ENCODE measurements at regions not wholly inside any gene's neighbourhood (a gene's known extent, or its start where the extent isn't known, plus 50 kb on each side); places are given as distances from the start of the nearest gene placed in this dataset.

DNA sequence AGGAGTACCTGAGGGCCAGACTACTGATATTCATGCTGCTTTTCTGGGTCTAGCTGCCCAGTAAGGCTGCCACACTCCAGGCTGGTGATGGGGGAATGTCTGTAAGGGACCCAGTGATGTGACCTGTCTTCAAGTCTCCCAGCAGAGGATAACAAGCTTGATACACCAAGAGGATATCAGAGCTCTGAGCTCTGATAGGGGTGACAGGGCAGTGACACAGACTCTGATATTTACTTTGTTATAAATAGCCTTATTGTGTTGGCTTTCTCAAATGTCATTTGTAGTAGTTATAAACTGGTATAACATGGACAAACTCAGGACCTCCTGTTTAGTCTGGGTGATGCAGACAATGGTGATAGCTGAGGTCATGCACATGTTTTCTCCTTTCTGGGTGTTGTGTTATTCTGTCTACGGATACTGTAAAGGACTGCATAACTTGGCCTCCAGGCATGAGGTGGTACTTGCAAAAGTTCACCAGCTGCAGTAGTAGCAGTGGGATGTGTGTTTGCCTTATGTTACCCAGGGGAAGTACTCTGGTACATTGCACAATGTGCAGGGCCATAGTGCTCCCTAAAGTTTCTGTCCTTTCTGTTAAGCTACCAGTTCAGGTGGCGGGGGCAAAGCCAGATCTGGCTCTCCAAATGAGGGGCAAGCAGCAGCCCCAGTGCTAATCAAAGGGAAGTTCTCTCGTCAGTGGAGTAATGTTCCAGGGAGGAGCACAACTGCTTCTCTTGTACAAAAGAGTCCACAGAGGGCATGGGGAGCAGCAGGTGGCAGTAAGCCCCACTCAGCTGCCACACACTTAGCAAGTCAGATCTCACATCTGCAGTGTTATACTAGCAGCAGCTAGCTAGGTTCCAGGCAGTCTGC lies 812.2 kb downstream of the JRKL start:
- DNase-seq = no peak

DNA sequence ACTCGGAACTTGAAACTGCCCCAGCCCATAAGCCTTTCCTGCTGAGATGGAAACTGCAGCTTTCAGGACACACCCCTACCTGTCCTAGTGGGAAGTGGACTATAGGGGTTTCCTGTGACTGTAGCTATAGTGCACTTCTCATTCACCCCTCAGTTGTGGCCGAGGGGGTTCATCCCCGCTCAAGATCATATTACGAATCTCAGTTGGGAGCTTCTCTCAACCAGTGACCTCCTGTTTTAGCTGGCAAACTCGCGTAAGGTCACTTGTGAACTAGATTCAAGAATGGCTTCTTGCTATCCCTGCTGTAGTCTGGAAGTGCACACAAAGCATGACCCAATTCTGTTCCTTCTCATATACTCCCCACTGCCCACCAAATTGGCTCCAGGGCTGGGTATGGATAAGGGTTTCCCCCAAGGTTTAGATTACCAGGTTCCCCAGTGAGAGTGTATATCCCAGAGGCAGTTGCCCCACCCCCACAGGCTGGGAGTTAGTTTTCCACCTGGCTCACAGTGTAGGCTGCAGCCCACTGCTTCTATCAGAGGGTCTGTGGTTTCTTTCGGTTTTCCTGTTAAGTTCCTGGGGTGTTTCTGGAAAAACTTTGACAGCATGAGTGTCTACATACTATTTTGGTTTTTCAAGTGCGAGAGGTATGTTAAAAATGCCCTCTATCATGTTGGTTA lies 812.9 kb downstream of the JRKL start:
- DNase-seq = no peak

DNA sequence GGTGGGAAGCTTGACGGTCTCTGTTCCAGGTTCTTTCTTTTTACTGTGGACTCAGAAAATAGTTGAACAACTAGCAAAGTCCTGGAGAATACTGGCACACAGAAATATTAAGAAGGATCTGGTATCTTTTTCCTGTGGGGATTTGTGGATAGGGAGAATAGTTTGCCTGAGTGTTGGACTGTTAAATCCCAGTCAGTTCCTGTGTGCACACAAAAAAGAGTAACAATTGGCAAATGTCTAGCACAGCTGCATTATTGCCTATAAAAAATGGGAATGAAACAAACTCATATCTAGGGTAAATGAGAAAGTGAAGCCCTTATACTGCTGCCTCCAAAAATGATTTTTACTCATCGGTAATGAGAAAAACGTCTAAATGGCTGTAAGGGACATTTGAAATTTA lies 828.2 kb downstream of the JRKL start:
- no peak for DNase-seq

DNA sequence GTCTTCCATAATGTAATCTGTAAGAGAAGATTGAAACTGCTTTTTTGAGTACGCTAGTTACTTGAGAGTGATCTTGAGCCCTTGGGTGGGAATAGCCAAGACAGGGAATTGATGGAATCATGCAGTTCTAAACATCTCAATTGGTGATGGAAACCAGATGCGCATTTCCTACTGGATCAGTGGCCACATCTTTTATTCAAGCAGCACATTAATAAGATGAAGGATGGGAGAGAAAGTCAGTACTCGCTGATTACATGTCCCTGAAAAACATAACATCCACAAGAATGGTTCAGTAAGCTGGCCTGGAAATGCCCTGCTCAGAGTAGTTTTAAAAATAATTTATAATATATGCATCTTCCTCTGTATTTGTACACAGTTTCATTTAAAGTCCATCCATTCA lies 833.8 kb downstream of the JRKL start:
- DNase-seq = no peak

DNA sequence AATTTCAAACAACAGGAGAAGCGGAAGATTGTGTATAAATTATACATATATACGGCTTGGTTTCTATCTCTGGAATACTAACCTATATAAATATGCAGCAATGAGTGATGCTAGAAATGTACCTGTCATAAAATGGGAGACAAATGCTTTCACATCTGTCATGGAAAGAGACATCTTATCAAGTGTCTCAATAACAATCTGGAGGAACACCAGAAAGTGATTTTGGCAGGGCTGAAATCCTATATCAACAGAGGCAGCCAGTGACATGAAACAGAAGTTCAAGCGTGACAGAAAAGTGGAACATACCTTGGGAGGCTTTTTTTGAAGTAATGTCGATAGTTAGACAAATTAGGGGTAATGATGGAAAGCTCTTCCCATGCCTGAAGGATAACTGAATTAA lies 834.6 kb downstream of the JRKL start:
- no peak for DNase-seq

DNA sequence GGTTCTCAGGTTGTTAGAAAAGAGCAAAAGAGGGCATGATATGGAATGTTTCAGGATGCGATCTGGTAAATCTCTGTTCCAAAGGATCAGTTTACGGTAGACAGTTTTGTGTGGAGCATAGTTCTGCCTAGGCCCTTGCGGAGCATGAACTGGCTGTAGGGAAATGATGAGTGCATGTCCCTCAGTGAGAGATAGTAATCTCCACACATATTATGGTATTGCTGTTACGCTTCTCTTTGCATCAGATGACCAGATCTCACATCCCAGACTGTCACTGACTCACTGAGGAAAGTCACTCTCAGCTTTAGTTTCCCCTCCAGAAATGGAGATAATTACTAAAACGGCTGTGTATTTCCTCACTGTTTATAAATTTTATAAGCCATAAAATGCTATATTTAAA lies 836.0 kb downstream of the JRKL start:
- no peak for DNase-seq

DNA sequence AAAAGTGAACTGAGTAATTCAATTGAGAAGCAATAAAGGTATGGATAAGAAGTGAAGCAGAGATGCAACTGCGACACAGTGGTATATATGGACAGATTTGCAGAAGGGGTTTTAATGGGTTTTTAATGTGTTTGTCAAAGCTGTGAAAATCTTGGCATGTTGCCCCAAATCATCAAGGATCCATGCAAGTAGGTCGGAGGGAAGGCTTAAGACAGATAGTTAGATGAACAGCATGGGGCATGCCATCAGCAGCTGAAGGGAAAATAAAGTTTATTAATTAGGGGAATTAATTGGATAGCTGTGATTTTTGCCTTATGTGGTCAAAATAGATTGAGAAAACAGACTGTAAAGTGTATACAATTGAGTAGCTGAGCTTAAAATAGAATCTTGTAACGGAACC lies 840.1 kb downstream of the JRKL start:
- no peak for DNase-seq

DNA sequence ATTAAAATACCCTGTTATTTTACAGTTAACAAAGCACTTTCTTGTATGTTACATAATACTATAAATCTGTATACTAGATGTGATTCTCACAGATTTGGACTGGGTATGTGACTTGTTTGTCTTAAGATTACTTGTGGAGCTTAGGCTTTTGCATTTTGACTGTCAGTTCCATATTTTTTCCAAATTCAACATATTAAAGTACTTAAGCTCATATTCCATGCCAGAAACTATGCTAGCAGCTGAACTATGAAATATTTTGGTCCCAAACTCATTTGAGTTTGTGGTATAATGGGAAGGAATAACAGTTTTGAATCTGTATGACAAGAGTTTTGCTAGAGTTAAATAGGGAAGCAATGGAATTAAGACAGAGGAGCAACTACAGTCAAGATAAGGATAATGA lies 841.4 kb downstream of the JRKL start:
- no peak for DNase-seq

DNA sequence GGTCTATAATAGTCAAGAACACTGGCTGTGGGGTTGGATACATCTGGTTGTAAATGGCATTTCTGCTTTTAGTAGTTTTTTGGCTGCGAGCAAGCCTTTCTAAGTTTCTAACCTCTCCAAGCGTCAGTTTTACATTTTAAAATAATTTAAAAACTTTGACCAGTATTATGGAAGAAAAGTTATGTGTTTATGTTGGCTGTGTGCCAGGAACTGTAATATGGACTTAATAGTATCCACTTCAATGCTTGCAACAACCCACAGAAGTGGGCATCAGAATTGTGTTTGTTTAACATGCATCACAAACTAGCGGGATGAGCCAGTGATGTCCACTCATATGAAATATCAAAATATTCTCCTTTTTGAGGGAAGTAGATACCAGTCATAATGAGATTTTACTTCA lies 844.2 kb downstream of the JRKL start:
- DNase-seq = no peak

DNA sequence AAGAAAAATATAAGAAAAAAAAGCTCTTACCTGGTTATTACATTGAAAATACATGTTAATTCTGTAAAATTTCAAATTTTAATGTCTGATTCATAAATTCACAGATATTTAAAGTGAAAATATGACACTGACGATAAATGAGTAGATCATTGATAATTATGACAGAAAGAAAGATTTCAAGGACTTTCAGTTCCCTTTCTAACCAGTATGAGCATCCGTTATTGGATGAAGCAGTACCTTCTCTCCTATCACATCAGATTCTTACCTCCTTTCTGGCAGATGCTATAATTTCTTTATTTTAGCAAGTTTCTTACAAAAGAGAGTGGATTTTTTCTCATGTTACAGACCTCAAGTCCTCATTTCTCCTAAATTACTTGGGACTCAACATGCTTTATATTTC lies 847.3 kb downstream of the JRKL start:
- no peak for DNase-seq

DNA sequence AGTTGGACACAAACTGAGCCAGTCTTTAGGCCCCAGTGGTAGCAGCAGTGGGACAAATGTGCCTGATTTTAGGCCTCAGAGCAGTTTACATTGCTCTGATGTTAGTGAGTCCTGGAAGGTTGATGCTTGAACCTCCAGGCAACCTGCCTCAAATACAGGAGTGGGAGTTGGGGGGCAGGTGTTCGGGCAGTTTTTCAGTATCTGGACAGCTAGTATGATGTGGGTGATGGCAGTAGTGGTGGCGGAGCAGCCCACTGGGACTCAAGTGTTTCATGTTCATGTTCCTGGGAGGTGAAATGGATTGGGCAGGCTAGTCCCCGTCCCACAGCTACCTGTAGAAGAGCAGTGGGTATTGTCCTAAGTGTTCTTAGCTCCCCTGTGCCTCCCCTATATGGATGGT lies 857.8 kb downstream of the JRKL start:
- DNase-seq = no peak

DNA sequence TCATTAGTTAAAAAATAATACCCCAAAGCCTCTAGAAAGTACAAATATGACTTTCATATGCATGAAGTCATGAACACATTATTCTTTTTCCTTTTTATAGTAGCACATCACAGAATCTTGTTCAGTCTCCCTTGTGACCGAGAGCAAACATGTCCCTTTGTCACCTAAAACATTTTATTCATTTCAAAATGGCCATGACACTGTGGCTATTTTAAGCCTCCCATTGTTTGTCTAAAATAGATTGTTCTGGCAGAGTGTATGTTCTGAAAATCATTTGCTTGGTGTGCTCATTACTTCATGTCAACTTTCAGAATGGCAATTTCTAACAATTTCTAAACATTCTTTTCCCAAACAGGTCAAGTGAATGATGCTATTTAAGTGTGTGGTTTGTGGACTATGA lies 865.0 kb downstream of the JRKL start:
- DNase-seq = no peak

DNA sequence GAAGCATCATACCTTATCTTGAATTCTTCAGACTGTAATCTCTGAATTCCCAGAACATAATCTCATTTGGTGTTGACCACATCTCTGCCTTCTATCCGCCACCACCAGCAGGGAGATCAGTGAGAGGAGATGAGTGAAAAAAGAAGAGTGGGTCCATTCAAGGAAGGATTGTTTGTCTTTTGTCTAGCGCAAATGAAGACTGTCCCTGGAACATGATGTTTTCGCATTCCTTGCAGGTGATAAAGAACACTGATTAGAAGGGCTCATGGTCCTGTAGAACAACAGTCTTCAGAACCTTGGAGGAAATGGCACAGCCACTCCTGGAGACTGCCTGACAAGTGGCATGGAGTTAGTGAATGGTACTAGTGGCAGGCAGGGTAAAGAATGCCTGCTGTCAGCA lies 869.6 kb downstream of the JRKL start:
- no peak for DNase-seq

DNA sequence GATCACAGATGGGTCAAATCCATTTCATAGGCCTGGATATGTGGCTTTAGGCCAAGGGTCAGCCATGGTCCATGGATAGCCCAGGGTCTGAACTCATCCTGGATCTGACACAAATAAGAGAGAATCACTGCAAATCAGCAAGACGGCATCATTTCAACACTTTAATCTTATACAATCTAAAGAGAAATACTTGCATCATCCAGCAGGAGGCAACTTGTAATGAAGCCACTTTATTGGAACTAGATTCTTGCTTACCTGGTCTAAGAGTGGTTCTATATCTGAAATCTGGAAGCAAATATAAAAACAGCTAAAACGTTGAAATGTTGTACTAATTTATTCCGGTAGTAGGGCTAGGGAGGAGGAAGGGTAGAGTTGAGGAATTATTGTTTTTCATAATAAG lies 870.1 kb downstream of the JRKL start:
- no peak for DNase-seq

DNA sequence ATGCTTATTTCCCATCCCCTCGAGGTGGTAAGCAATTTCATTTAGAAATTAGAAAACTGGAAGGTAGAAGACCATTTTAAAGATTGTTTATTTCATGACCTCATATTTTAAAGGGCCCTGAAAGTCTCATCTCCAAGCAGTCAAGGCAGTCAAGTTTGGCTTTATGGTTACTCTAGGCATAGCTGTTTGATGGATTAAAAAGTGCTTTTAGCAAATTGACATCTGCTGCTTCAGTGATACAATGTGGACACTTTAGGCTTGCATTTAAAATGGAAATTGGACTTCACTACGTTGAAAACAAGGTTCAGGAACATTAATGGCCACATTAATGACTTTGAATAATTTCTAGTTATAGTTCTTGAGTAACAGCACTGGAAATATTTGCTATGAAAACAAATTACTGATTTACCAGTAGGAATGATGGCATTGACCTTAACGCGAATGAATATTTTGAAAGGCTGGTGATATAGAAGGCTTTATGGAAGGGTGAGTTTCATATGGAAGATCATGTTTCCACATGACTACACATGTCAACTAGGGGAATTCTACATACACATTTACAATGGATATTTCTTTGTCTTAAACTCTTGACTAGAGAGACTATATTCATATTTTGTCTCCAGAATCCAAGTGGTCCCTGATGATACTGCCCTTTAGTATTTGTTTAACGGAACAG lies 873.5 kb downstream of the JRKL start:
- DNase-seq = no peak

DNA sequence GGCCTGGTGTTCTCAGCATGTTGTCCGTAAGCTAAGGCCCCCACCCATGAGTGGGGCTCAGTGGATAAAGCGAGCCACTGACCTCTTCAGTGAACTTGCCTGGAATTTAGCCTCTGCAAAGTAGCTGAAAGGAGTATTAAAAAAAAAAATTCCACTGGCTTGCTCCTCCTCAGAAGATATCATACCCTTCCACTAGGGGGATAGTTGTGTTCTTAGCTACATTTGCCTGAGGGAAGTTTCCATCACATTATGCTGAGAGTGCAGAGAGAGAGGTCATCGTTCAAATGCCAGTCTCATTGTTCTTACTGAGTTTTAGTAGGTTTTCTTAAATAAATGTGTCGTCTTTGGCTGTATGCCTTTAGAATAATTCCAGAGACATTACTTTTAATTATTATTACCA lies 879.7 kb downstream of the JRKL start:
- no peak for DNase-seq

DNA sequence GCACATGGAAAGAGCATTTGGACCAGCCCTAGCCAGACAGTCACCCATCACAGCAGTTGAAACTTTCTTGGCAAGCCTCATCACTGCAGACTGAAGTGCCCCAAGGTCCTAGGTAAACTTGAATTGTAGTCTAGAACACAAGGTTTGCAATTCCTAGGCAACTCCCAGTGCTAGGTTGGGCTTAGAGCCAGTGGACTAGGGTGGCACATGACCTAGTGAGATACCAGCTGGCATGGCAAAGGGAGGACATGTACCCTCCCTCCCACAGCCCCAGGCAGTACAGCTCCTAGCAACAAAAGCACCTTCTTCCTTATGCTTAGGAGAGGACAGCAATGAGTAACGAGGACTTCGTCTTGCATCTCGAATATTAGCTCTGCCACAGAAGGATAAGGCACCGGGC lies 889.5 kb downstream of the JRKL start:
- no peak for DNase-seq

DNA sequence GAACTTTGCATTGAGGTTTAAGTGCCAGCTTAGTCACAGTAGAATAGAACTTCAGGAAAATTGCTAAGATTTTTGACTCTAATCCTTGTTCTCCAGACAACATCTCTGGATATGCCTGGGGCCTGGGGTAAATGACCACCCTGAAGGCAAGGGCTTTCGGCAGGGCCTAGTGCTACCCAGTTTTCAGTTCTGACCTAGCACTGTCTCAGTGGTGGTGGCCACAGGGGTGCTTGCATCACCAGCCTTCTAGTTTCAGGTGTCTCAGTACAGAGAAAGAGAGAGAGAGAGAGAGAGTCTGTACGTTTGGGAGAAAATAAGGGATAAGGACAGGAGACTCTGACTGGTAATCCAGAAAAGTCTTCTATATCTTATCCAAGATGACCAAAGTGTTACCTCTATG lies 890.5 kb downstream of the JRKL start:
- no peak for DNase-seq

DNA sequence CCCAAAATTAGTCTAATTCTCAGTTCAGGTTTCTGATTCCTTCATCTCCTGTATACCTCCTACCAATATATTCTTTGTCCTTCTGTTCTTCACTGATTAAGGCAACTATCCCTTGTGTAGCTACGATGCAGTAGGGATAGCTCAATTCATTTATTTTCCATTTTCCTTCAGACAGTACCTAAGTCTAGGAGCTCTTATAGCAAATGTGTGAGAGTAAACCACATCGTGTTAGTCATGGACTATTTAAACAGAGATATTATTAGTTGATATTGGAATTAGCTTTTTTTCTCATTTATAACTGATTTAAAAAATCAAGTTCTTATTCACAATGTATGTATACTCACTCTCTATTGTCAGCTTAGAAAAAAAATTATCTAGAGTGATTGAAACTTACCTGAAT lies 900.0 kb downstream of the JRKL start:
- no peak for DNase-seq

DNA sequence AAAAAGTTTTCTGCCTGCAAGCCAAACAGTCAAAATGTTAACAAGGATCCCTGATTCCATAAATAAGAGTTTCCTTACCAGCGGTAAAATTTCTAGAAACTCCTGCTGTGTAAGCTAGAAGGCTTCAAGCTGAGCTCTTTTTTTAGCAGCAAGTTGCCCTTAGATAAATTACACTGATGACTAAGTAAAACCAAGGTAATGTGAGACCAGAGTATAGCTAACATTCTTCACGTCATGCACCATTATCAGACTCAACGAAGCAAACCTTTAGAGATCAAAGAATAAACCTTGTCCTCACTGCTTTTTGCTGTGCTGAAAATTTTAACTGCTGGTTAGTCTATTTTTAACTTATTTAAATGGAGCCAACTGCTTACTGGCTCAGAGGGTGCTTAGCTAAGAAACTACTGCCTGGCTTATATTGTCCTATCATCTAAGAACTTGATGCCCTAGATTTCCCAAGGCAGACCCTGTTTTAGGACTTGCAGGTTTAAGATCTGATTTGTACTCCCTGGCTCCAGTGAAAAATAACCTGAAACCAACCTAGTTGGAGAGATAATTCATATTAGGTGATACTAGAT lies 900.7 kb downstream of the JRKL start:
- no peak for DNase-seq

DNA sequence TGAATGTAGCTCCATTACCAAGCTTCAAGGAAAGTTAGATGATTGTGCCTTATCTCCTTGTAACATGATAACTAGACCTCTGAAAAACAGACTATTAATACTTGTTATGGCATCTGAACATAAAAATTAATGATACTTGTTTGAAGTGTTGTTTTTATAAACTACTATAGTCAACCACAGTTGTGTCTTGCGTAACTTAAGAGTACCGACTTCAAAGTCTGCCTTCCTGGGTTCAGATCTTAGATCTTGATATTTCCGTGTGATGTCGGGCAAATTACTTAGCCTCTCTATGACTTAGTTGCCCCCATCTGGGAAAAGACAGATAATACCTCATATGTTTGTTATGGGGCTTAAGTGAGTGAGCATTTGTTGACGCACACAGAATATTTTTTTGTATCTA lies 906.5 kb downstream of the JRKL start:
- DNase-seq = no peak

DNA sequence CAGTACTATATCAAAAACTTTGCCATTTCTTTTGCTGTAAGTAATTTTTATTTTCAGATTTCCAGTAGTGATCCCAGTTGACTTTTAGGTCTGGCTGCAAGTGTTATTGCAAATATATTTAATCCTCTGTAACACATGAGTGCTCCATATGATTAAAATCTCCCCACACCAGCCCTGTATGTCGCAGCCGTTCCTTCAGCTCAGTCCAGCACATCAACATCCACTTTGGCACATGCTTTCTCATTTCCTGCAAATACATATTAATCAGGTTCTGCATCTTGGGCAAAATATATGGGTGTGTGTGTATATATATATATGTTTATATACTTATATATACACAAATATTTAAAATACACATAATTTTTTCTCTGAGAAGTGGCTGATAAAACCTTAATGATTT lies 919.5 kb downstream of the JRKL start:
- DNase-seq = no peak

DNA sequence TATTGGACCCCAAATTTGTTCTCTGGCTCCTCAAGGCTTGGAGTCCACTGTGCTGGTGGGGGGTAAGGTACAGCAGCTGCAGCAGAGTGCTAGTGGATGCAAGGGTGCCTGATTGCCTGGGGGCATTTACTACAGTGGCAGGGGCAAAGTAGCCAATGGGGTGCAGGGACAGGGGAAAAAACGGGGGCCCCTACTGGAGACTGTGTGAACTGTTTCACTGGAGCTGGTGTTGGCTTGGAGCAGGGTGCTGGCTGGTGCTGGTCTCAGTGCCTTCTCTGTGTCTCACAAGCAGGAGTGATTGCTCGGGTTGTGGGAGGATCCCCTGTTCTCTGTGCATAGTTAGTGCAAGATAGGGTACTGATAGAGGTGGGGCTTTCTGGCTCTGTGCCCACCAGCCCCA lies 935.9 kb downstream of the JRKL start:
- DNase-seq = no peak

DNA sequence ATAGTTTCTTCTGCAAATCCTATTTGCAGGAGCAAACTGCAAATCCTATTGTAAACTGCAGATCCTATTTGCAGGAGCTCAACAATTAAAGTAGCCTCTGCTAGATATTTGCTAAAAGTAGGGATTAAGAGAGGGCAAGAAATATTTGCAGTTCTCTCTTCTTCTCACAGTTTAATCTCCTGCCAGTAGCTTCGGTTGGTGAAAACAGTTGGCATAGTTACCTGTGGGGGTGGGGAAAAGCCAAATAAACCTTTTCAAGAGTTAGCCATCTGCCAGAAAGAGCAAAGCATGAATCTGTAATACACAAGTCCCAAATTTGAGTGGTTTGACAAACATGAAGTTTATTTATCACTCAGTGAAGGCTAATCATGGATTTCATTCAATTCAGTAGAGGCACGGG lies 942.5 kb downstream of the JRKL start:
- DNase-seq = no peak

Measured in midbrain (tissue), 1 donor.